GM18519 (cell line): ENCODE measurements at regions not wholly inside any gene's neighbourhood (a gene's known extent, or its start where the extent isn't known, plus 50 kb on each side); places are given as distances from the start of the nearest gene placed in this dataset.
A peak's percentile ranks its signal among the peaks of the same experiment; 100 is the strongest.
"Not testable (repeated sequence)": the region's sequence is repeated elsewhere in the genome, so short reads cannot be mapped to it uniquely, and the experiment has no call there.

Experiments
- ATAC-seq: cut with Tn5 transposase; IDR thresholded peaks from one replicate; pipeline ENCODE4 v1.9.1; 2021; ENCODE audit warnings: mild to moderate bottlenecking, moderate library complexity; ENCODE audit not compliant: unreplicated experiment, low FRiP score

DNA sequence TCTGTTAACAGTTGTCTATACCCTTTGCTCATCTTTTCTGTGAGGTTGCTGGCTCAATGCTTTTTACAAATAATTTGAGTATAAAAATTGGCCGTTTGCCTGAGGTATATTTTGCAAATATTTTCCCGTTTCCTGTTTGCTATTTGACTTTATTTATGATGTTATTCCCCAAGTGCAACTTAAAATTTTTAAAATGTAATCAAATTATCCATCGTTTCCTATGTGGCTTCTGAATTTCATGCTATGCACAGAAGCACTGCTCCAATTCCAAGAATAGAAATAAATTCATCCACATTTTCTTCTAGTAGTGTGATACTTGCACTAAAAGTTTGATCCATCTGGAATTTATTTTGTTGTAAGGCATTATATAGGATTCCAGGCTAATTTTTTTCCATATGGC lies 123.6 kb downstream of the ZNF608 start:
- ATAC-seq: no peak

- no peak for ATAC-seq
Measured at GRCh38 chr5:124621279-124621678, 125.2 kb downstream of the ZNF608 start.

- ATAC-seq: no peak
Measured at GRCh38 chr5:124620743-124621142, 125.7 kb downstream of the ZNF608 start.

- ATAC-seq: no peak
Measured at GRCh38 chr5:124619121-124619520, 127.3 kb downstream of the ZNF608 start.

- no peak for ATAC-seq
Measured at GRCh38 chr5:124617787-124618186, 128.7 kb downstream of the ZNF608 start.

DNA sequence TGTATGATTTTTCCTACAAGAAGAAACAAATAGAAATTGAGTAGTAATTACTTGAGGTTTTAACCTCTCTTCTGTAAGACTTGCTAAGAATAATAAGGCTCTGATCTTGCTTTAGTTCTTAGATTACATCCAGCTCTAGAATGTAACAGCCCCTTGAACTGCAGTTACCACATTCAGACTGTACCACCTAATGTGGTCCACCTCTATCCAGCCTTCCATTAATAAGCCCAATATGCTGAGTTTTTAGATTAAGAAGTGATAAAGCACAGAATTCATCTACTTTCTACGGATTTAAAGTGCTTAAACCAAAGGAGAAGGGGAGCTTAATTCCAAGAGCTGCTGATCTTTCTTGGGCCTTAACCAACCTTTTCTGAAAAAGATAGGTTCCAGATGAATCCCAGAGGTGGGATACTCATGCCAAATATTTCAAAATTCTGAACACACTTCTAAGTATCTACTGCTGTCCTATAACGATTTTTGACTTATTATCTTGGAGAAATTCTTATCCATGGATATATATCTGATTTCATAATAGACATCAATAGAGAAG lies 131.5 kb downstream of the ZNF608 start:
- no peak for ATAC-seq

- no peak for ATAC-seq
Measured at GRCh38 chr5:124614105-124614504, 132.3 kb downstream of the ZNF608 start.

GRCh38 chr5:124613273-124613953 lies 133.0 kb downstream of the ZNF608 start:
- ATAC-seq: no peak

DNA sequence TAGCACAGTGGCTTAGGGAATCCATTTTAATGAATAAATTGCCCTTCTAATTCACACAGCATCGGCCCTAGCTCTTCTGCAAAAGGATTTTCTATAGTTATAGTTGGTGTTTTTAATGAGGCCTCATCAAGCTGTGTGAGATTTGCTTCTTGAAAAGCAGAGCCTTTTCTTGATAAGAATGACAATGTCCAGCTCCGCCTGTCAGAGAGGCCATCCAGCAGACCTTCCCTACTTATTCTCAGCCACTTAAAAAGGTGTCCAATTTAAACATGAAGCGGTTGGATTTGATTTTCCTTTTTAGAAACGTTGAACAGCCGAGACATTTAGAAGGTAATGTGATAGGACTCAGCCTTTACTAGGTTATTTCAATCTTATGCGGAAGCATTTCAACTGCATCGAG lies 134.4 kb downstream of the ZNF608 start:
- no peak for ATAC-seq

GRCh38 chr5:124611262-124611661 lies 135.2 kb downstream of the ZNF608 start:
- not testable (repeated sequence) for ATAC-seq

- not testable (repeated sequence) for ATAC-seq
Measured at GRCh38 chr5:124609685-124610084, 136.8 kb downstream of the ZNF608 start.

GRCh38 chr5:124606543-124606942 lies 139.9 kb downstream of the ZNF608 start:
- ATAC-seq: no peak

DNA sequence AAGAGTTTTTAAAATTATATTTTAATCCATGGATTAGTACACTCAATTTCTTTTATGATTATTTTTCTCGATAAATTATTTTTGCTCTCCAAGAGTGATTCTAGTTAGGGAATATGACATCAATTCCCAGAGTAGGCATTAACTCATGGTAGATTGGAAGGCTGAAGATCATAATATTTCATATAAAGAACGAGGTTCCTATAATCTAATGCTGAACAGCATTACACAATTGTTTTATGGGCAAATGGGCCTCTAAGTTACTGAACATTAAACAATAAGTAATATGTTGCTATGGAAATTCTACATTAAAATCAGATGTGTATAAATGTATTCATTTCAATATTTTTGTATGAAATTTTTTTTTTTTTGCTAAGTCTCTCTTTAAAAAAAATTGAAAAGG lies 140.3 kb downstream of the ZNF608 start:
- ATAC-seq: no peak

DNA sequence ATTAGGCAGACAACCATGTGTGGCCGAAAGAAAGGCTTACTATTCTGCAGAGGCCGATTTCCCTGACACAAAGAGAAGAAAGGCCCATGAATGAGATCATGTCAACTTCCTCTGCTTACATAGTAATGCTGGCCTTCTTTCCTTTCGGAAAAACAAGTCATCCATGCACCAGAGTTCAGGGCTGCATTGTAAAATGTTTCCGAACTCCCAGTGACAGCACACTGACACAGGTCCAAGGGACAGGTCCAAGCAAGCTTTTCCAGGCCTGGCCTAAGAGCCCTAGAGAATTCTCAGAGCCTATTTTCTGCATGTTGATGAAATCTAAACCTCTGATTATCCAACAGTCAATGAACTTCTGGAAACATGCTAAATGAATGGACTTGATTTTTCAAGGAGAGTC lies 140.9 kb downstream of the ZNF608 start:
- ATAC-seq: no peak

- no peak for ATAC-seq
Measured at GRCh38 chr5:124604419-124604818, 142.0 kb downstream of the ZNF608 start.

GRCh38 chr5:124602925-124603650 lies 143.4 kb downstream of the ZNF608 start:
- ATAC-seq: no peak

- peak; percentile 55 for ATAC-seq
Measured at GRCh38 chr5:124599028-124599973, 147.1 kb downstream of the ZNF608 start.

GRCh38 chr5:124596595-124597421 lies 149.6 kb downstream of the ZNF608 start:
- no peak for ATAC-seq

DNA sequence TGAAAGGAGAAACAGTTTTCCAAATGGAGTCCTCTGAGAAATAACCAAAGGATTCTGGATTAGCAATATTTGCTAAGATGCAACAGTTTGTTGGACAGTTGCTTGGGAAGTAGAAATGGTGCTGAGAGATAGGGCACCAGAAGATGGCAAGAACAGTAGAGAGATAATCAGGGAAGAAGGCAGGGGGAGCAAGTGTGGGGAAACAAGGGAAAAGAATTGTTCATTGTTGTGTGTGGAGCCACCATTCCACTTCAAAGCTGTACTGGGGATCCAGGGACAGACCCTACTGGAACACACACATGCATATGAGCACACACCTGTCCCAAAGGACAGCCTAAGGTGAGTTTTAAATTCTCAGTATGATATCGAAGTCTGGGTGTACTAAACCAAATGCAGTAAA lies 152.5 kb downstream of the ZNF608 start:
- ATAC-seq: no peak

DNA sequence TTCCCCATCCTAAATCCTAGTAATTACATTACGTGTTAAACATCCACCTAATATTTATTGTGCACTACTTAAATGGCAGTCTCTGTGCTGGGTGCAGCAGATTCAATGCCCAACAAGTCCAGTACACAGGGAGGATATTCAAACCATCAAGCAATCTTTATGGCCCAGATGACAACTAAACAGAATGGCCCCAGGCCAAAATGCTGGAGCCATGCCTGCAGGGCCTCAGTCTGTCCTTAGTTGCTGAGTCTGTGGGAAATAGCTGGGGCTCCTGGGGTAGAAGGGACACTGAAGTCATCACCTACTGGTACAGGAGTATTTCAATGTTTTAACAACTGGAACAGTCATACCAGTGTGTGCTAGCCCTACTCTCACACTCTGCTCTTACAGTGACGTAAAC lies 153.5 kb downstream of the ZNF608 start:
- no peak for ATAC-seq
